CD14-positive monocyte (primary cell): ENCODE measurements at regions not wholly inside any gene's neighbourhood (a gene's known extent, or its start where the extent isn't known, plus 50 kb on each side); places are given as distances from the start of the nearest gene placed in this dataset.

ENCODE experiments used
- DNase-seq, 3 donors: peaks; one replicate each; pipeline ENCODE4 v3.0.0-alpha.2; 2011 to 2022
- H2AFZ ChIP-seq: 2 replicates; pipeline ENCODE4 v1.6.0; 2012; ENCODE audit warnings: mild to moderate bottlenecking, low read depth, low read length, inconsistent platforms; ENCODE audit not compliant: insufficient read depth, poor library complexity, severe bottlenecking
- H3K27ac ChIP-seq, 2 donors: 1 replicate in 1 of 2; 2 replicates in 1 of 2; pipeline ENCODE4 v1.5.1; 2012 to 2013; ENCODE audit warnings: low read length in 2 of 2, control low read depth in 1 of 2, inconsistent platforms in 1 of 2, low read depth in 1 of 2, mild to moderate bottlenecking in 1 of 2
- H3K27me3 ChIP-seq, 2 donors: one replicate each; pipeline versions ENCODE4 v1.6.0 to v1.6.1; 2011 to 2013; ENCODE audit warnings: low read length in 2 of 2; ENCODE audit not compliant: control insufficient read depth in 2 of 2, insufficient read depth in 2 of 2
- H3K36me3 ChIP-seq, 2 donors: replicated peaks in 1 of 2; 1 replicate in 1 of 2; 2 replicates in 1 of 2; pipeline versions ENCODE4 v1.5.1 to v1.6.1; 2012 to 2013; ENCODE audit warnings: low read length in 2 of 2, control low read depth in 1 of 2, inconsistent platforms in 1 of 2, mild to moderate bottlenecking in 1 of 2; ENCODE audit not compliant: insufficient read depth in 2 of 2, control insufficient read depth in 1 of 2
- H3K4me1 ChIP-seq, 2 donors: 1 replicate in 1 of 2; 2 replicates in 1 of 2; pipeline versions ENCODE4 v1.5.1 to v1.6.1; 2012 to 2013; ENCODE audit warnings: low read length in 2 of 2, control low read depth in 1 of 2, inconsistent platforms in 1 of 2, mild to moderate bottlenecking in 1 of 2, moderate library complexity in 1 of 2; ENCODE audit not compliant: insufficient read depth in 2 of 2, control insufficient read depth in 1 of 2
- H3K4me2 ChIP-seq: replicated peaks from 2 replicates; pipeline ENCODE3; 2012; ENCODE audit warnings: low read length, moderate library complexity, mild to moderate bottlenecking; ENCODE audit not compliant: poor library complexity, severe bottlenecking; ENCODE audit errors: extremely low read depth
- H3K4me3 ChIP-seq, 3 experiments: fragments of 200-600 bp in 1 of 3; sonication (generic) in 1 of 3; replicated peaks in 1 of 3; 1 replicate in 2 of 3; 2 replicates in 1 of 3; pipeline ENCODE4 v1.5.1; 2011 to 2013; ENCODE audit warnings: low read length in 3 of 3, mild to moderate bottlenecking in 3 of 3, control low read depth in 2 of 3, low read depth in 2 of 3, inconsistent platforms in 1 of 3, moderate library complexity in 1 of 3
- H3K79me2 ChIP-seq: 2 replicates; pipeline ENCODE4 v1.6.0; 2012; ENCODE audit warnings: mild to moderate bottlenecking, control low read depth, inconsistent platforms, low read length, moderate library complexity; ENCODE audit not compliant: insufficient read depth
- H3K9ac ChIP-seq: 2 replicates; pipeline ENCODE4 v1.6.0; 2017; ENCODE audit warnings: low read length, mild to moderate bottlenecking; ENCODE audit not compliant: insufficient read depth, poor library complexity, severe bottlenecking
- H3K9me3 ChIP-seq, 2 donors: replicated peaks in 1 of 2; 1 replicate in 1 of 2; 2 replicates in 1 of 2; pipeline versions ENCODE4 v1.5.1 to v1.6.1; 2012 to 2013; ENCODE audit warnings: low read length in 2 of 2, control low read depth in 1 of 2; ENCODE audit not compliant: control insufficient read depth in 1 of 2, insufficient read depth in 1 of 2
- H4K20me1 ChIP-seq: 2 replicates; pipeline ENCODE4 v1.6.0; 2012; ENCODE audit warnings: mild to moderate bottlenecking, low read length, control low read depth, moderate library complexity; ENCODE audit not compliant: insufficient read depth
- H3K27ac Mint-ChIP-seq, 7 donors: one replicate each; pipeline ENCODE4 v1.8.0; 2020; ENCODE audit warnings: mild to moderate bottlenecking in 7 of 7, mixed read lengths in 7 of 7, moderate library complexity in 6 of 7, inconsistent platforms in 2 of 7
- H3K27me3 Mint-ChIP-seq, 3 donors: one replicate each; pipeline ENCODE4 v1.8.0; 2021 to 2022; ENCODE audit warnings: low read depth in 3 of 3, mild to moderate bottlenecking in 3 of 3, mixed read lengths in 3 of 3, moderate library complexity in 3 of 3, inconsistent platforms in 1 of 3
- H3K36me3 Mint-ChIP-seq, 2 donors: one replicate each; pipeline ENCODE4 v1.8.0; 2020; ENCODE audit warnings: mixed read lengths in 2 of 2, inconsistent platforms in 1 of 2, mild to moderate bottlenecking in 1 of 2
- H3K4me1 Mint-ChIP-seq: one replicate; pipeline ENCODE4 v1.8.0; 2020; ENCODE audit warnings: mild to moderate bottlenecking, mixed read lengths
- H3K4me3 Mint-ChIP-seq, 2 donors: one replicate each; pipeline ENCODE4 v1.8.0; 2020; ENCODE audit warnings: mild to moderate bottlenecking in 2 of 2, mixed read lengths in 2 of 2, moderate library complexity in 1 of 2
- H3K9me3 Mint-ChIP-seq, 7 donors: one replicate each; pipeline ENCODE4 v1.8.0; 2020 to 2022; ENCODE audit warnings: mixed read lengths in 7 of 7, mild to moderate bottlenecking in 6 of 7, moderate library complexity in 6 of 7, inconsistent platforms in 2 of 7
- WGBS: methylation state at CpG from one replicate; pipeline ENCODE4 v1.1.5; 2013; ENCODE audit warnings: missing lambda C conversion rate; ENCODE audit not compliant: insufficient coverage; 5-methylcytosine and 5-hydroxymethylcytosine counted together
- intact Hi-C, 2 donors: fragments of 100-400 bp; cut with micrococcal nuclease; formaldehyde crosslinking; loops; one replicate each; pipeline versions ENCODE4 v1.15.0 to v1.15.1; 2023
- TF ChIP-seq, protein P1 (sequence below): fragments of 200-600 bp; IDR thresholded peaks from one replicate; pipeline ENCODE4 v1.8.0; 2022; ENCODE audit warnings: antibody characterized with exemption, mild to moderate bottlenecking

GRCh38 chr11:114893329-114893728 is 215.0 kb downstream of the NXPE2 start:
- Mint-ChIP-seq H3K27ac (no peak overlapping the region), H3K4me1 (no peaks in the 10 kb centered on the region), H3K4me3 (no peak overlapping the region), H3K36me3 (no peaks in the 10 kb centered on the region), H3K27me3 (peaks cover 0 to 2% (median 0%) of the 10 kb centered on the region in 3 donors), H3K9me3 (peaks cover 0 to 21% (median 5%) of the 10 kb centered on the region in 7 donors)
- Histone ChIP-seq H3K4me1 (no peaks in the 10 kb centered on the region), H3K4me2 (no peak overlapping the region), H3K36me3 (no peaks in the 10 kb centered on the region), H3K4me3 (no peak overlapping the region), H4K20me1 (no peaks in the 10 kb centered on the region), H3K27me3 (no peaks in the 10 kb centered on the region), H2AFZ (no peak overlapping the region), H3K9ac (no peak overlapping the region), H3K27ac (no peak overlapping the region), H3K79me2 (no peaks in the 10 kb centered on the region), H3K9me3 (peaks cover 2 to 4% of the 10 kb centered on the region in 2 donors)
- WGBS = 88% methylated on average over 1 of the region's 5 CpGs
- DNase-seq = no peak
- intact Hi-C loops = no loop called here
- TF ChIP-seq, protein P1, sequence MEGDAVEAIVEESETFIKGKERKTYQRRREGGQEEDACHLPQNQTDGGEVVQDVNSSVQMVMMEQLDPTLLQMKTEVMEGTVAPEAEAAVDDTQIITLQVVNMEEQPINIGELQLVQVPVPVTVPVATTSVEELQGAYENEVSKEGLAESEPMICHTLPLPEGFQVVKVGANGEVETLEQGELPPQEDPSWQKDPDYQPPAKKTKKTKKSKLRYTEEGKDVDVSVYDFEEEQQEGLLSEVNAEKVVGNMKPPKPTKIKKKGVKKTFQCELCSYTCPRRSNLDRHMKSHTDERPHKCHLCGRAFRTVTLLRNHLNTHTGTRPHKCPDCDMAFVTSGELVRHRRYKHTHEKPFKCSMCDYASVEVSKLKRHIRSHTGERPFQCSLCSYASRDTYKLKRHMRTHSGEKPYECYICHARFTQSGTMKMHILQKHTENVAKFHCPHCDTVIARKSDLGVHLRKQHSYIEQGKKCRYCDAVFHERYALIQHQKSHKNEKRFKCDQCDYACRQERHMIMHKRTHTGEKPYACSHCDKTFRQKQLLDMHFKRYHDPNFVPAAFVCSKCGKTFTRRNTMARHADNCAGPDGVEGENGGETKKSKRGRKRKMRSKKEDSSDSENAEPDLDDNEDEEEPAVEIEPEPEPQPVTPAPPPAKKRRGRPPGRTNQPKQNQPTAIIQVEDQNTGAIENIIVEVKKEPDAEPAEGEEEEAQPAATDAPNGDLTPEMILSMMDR = no peak

- no peak overlapping the region for H2AFZ ChIP-seq
- no peaks in the 10 kb centered on the region for H3K4me1 ChIP-seq
- H3K36me3 Mint-ChIP-seq = no peaks in the 10 kb centered on the region
- H3K9ac ChIP-seq = no peak overlapping the region
- H3K27me3 Mint-ChIP-seq = peaks cover 0 to 2% (median 0%) of the 10 kb centered on the region in 3 donors
- no peaks in the 10 kb centered on the region for H3K4me1 Mint-ChIP-seq
- no peak overlapping the region for H3K4me3 Mint-ChIP-seq
- no CpG with 5 or more reads among the region's 4 CpGs for WGBS
- no peak overlapping the region for H3K27ac Mint-ChIP-seq
- H4K20me1 ChIP-seq = no peaks in the 10 kb centered on the region
- H3K79me2 ChIP-seq = no peaks in the 10 kb centered on the region
- no peaks in the 10 kb centered on the region for H3K36me3 ChIP-seq
- intact Hi-C loops = no loop called here
- no peak overlapping the region for H3K4me3 ChIP-seq
- no peak for DNase-seq
- H3K9me3 Mint-ChIP-seq = peaks cover 3 to 30% (median 6%) of the 10 kb centered on the region in 7 donors
- H3K9me3 ChIP-seq = peaks cover 9 to 19% of the 10 kb centered on the region in 2 donors
- TF ChIP-seq, protein P1 = no peak
- H3K27me3 ChIP-seq = no peaks in the 10 kb centered on the region
- H3K27ac ChIP-seq = no peak overlapping the region
- no peak overlapping the region for H3K4me2 ChIP-seq
Observed at GRCh38 chr11:114896594-114896993, 218.3 kb downstream of the NXPE2 start.
